Stimulated activated CD4-positive, alpha-beta T cell treated with anti-CD3 and anti-CD28 coated beads, Interleukin-4, amount 100 ng/mL, for 48 hours (primary cell): ENCODE measurements at regions not wholly inside any gene's neighbourhood (a gene's known extent, or its start where the extent isn't known, plus 50 kb on each side); places are given as distances from the start of the nearest gene placed in this dataset.
A peak's percentile ranks its signal among the peaks of the same experiment; 100 is the strongest.
"Not testable (repeated sequence)": the region's sequence is repeated elsewhere in the genome, so short reads cannot be mapped to it uniquely, and the experiment has no call there.

Source experiments
- DNase-seq, 2 donors: peaks; one replicate each; pipeline ENCODE4 v3.0.0-alpha.2; 2020; ENCODE audit warnings: low read depth in 2 of 2

DNA sequence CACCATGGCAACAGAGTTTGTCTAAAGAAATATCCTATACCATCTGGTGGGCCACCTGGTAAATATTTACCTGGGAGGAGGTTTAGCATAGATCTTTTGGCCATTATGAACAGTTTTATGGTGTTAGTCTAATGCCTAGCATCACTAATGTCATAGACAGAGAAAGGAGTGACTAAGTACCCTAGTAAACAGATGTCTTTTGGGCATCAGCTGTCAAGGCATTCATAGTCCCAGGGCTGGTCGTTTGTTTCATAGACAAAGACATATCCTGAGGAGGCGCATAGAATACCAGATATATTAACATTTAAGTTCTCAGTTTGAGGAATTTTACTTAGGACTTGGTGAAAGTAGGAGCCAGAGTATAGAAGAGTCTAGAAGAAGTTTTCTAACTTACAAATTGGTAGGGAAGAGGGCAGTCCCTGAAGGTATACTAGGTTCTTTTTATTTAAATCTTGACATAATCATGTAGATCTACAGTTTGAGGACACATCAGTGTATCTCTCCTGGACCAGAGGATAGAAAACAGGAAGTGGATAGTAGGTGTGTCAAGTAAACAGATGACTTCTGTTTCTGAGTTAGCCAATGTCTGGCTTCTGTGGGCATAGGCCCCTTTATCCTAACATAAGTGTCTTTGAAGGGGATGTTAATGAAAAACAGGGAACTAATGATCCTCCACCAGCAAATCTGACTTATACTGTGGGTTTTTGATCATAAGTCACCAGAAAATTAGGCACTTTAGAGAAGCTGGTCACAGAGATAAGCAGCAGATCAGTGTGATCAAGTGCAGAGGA is 105.0 kb upstream of the PRSS3 start:
- no peak for DNase-seq

DNA sequence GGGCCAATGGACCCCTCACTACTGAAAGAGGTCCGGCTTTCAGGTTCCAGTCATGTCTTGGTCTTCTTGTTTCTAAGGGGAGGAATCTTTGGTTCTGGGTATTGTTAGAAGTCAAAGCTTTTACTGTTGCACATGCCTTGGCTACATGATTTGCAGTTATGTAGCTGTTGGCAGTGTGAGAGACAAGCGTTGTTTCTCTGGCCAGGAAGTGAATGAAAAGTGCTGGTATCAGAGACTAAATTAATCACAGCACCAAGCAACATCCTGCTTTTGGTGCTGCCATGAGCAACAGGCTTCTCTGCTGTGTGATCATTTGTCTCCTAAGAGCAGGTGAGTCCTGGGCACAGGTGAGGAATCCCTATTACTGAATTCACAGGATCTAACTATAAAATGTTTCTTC is 100.1 kb upstream of the PRSS3 start:
- DNase-seq = no peak

DNA sequence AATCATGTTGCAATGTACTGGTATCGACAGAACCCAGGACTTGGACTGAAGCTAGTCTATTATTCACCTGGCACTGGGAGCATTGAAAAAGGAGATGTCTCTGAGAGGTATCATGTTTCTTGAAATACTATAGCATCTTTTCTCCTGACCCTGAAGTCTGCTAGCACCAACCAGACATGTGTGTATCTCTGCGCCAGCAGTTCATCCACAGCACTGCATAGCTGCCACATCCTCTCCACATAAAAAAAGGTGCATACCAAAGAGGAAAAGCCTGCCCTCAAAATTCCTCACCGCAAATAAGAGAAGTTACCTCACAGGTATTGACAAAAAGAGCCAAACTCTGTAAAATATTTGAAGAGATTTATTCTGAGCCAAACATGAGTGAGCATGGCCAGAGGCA is 99.5 kb upstream of the PRSS3 start:
- no peak for DNase-seq

DNA sequence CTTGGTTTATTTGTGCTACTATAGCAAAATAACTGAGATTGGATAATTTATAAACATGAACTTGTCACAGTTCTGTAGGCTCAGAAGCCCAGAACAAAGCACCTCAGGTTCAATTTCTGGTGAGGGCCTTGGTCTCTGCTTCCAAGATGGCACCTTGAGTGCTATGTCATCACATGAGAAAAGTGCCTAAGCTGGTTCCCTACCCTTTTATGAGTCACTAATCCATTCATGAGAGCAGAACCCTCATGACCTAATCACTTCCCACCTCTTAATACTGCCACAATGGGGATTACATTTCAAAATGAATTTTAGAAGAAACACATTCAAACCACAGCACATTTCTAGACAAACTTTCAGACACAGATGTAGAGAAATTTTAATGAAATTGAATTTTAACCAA is 98.2 kb upstream of the PRSS3 start:
- DNase-seq = no peak

DNA sequence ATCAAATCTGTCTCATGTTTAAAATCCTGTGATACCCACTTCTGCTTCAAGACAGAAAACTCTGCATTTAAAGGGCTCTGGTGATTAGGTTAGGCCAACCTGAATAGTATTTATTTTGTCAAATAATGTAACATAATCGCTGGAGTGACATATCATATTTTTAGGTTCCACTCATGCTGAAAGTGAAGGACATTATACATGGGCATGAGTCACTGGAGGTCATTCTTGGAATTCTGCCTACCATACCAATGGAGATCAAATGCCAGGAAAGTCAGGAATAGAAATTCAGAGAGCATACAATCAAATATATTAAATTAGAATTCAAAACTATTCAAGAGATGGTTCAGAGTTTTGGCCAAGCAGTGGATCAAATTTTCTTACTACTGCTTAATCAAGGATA is 97.1 kb upstream of the PRSS3 start:
- DNase-seq = no peak

DNA sequence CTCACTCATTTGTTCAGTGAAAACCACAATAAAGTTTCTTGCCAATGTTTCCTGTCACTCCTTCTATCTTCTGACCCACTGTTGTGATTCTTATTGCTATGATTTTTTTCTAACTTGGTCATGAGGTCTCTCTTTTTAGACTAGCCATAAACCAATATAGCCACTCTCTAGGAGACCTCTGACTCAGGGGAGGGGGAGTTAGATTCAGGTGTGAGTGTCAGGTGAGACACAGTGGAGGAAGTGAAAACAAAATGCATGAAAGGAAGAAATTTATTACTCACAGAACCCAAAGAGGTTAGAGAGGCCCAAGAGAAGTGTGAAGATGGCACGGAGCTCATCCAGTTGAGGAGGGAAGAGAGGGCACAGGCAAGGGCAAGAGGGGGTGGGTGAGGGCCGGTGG is 94.4 kb upstream of the PRSS3 start:
- DNase-seq = not testable (repeated sequence)

DNA sequence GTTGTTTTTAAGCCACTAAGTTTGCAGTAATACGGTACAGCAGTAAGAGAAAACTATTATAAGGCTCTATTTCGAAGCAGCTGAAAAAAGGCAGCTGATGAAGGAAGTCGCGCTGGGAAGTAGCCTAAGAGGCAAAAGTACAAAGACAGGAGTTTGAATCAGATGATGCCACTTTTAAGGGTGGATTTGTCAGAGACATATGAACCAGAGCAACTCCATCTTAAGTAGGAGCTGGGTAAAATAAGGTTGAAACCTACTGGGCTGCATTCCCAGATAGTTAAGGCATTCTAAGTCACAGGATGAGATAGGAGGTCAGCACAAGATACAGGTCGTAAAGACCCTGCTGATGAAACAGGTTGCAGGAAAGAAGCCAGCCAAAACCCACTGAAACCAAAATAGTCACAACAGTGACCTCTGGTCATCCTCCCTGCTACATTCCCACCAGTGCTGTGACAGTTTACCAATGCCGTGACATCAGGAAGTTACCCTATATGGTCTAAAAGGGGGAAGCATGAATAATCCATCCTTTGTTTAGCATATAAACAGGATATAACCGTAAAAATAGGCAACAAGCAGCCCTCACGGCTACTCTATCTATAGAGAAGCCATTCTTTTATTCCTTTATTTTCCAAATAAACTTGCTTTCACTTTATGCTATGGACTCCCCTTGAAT is 91.8 kb upstream of the PRSS3 start:
- no peak for DNase-seq

DNA sequence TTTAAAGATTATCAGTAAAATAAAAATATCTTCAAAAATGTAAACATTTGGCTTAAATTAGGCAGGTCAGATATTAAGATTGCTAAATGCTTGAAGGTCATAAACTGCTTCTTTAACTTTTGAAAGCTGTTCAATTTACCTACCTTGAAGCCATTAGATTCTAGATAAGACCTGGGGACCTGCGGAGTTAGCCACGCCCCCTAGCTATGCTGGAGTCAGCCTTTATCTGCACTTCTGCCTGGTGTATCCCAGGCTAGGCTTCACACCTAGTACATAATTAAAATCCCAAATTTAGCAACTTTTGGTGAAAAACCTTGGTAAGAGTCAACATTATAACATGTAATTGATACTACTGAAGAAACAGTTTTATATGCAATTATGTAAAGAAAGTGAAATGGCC is 89.9 kb upstream of the PRSS3 start:
- DNase-seq = not testable (repeated sequence)

DNA sequence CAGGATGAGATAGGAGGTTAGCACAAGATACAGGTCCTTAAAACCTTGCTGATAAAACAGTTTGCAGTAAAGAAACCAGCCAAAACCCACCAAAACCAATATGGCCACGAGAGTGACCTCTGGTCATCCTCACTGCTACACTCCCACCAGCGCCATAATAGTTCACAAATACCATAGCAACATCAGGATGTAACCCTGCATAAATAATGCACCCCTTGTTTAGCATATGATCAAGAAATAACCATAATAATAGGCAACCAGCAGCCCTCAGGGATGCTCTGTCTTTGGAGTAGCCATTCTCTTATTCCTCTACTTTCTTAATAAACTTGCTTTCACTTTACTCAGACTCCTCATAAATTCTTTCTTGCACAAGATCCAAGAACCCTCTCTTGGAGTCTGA is 86.9 kb upstream of the PRSS3 start:
- DNase-seq = no peak

DNA sequence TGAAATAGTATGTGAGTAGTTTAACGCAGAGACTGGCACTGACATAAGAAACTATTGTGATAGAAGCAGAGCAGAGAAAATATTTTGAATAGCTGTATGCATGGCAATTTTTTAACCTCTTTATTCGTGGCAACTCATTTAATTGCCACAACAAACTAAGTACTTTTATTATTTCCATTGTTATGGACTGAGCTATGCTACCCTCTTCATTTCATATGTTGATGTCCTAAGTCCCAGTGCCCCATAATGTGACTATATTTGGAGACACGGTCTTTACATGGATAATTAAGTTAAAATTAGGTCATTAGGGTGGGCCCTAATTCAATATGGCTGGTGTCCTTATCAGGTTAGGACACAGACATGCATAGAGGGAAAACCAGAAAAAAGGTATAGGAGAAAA is 86.1 kb upstream of the PRSS3 start:
- DNase-seq = no peak

DNA sequence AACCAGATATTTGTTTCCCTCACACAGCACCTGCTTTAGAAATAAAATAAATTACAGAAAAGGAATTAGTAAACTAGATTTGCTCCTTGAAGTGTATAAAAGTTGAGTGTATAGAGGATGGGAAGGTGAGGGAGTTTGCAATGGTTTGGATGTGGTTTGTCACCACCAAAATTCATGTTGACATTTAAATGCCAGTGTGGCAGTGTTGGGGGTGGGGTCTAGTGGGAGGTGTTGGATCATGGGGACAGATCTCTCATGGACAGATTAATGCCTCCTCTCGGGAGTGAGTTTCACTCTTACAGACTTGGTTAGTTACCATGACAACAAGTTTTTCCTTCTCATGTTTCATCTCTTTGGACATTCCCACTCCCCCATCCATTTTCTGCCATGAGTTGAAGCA is 83.9 kb upstream of the PRSS3 start:
- DNase-seq = not testable (repeated sequence)

DNA sequence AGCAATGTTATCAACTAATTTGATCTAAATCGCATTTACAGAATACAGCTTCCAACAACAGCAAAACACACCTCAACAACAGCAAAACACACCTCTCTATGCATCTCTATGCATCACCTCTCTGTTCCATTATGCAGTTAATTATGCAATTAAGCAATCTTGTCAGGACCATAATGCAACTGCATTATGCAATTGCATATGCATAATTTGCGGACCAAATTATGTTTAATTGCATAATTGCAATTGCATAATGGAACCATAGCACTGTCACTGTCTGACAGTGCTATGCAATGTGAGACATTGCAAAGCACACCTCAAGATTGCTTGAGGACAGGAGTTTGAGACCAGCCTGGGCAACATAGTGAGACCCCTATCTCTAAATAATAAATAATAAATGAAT is 80.4 kb upstream of the PRSS3 start:
- no peak for DNase-seq

DNA sequence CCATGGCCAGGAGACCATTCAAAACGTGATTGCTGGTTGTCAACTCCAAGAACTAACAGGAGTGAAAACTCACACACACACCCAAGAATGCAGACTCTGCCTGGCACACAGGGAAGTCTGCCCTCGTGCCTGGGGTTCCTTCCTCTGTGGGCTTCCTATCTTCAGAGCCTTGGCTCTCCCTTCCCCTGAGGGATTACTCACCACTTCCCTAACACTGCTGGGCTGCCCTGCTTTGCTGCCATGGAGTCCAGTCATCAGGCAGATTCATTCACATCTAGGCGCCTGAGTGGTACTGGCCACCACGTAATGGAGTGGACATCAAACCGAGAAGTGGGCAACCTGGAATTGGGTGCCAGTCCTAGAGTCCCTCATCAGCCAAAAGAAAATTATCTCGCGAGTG is 76.4 kb upstream of the PRSS3 start:
- no peak for DNase-seq

DNA sequence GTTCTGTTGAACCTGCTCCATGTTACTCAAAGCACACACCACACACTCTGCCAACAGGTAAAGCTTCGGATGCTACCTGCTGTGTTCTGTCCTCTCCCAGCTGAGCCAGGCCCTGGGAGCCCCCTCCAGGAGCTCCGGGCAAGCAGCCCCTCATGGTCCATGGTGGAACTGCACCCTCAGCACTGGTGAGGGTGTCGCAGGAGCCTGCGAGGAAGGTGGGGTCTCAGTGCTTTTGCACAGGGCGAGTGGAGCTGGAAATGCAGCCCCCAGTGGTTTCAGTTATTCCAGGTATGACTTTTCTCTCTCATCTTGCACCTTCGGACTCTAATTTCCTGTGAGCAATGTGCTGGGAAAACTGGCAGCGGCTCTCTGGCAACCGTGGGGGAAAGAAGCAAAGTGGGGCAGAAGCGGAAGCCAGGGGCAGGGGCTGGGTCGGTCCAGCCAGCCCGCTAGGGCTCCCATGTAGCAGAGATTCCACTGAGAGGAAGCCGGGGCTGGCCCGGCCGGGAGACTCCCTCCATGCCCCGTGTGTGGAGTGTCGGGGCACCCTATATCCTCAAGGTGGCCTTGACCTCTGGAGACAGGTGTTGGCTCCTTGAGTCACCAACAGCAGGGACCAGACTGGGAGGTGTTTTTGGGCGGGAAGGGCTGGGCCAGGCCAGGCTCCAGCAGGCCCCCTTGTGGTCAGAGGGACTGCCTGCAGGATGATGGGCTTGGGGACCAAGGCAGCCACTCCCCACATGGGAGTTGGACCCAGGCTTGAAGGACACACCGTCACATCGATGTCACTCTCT is 75.6 kb upstream of the PRSS3 start:
- peak; percentile 30 to 37 for DNase-seq

DNA sequence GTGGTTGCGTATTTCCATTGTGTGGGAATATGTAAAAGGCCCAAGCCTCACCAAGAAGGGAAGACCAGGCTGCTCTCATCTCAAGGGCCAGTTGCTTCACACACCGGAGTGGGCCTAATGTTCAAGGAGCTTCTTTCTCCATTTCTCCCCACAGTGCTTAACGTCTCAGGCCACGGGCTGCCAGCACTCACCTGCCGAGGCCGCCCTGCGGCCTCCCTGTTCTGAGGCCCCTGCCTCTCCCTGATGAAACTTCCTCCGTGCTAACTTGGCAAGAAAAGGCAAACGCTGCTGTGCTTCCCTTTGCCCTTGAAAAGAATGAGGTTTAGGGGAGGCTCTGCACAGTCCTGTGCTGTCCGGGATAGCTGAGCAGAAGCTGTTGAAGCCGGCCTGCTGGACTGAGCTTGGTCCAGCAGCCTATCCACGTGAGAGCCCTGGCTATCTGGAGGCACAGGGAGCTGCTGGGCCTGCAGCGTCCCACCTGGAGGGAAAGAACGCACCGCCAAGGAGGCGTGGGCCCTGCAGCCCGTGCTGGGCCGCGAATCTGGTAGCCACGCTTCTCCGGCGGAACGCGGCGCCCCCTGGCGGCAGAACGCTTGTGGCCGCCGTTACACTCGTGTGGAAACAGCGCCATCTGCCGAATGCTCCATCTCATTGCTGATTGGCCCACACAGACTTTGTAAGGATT is 73.5 kb upstream of the PRSS3 start:
- DNase-seq = peak; percentile 78 to 91

DNA sequence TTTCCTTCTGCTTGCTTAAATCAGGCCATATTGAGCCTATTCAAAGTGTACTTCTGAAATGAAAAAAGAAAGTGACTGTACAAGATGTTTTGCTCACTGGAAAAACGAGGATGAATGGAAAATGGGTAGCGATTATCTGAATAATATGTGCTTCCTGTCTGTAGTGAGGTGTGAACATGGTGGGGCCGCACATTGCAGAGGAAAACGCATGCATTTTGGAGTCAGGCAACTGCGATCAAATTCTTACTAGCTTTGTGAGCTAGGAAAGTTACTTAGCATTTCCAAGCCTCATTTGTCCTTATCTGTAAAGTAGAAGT is 73.0 kb upstream of the PRSS3 start:
- DNase-seq = no peak

DNA sequence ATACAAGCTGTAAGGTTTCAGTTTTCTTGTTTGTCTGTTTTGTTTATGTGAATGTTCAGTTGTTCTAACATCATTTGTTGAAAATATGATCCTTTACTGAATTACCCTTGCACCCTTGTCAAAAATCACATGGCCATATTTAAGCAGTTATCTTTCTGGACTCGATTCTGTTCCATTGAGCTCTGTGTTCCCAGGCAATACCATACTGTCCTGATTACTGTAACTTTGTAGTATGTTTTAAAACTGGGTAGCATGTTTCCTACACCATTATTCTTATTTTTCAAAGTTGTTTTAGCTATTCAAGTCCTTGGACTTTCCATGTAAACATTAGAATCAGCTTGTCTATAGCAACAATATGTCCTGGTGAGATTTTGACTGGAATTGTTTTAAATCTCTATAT is 66.7 kb upstream of the PRSS3 start:
- DNase-seq = no peak

DNA sequence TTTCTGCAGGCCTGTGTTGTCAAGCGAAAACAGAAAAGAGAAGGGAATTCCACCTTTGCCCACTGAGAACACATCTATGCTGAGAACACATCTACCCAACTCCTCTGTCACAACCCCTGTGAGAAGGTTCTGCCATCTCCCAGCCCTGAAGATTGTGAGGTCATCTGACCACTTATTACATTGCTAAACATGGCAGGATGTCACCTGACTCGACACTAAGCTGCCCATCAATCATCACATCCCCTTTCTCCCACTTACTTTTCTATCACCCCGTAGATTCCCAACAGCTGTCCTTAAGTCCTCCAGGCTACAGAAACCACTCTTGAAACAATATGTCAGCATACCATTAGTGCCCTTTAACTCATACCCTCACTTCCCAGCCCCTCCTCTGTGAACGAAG is 64.2 kb upstream of the PRSS3 start:
- no peak for DNase-seq

DNA sequence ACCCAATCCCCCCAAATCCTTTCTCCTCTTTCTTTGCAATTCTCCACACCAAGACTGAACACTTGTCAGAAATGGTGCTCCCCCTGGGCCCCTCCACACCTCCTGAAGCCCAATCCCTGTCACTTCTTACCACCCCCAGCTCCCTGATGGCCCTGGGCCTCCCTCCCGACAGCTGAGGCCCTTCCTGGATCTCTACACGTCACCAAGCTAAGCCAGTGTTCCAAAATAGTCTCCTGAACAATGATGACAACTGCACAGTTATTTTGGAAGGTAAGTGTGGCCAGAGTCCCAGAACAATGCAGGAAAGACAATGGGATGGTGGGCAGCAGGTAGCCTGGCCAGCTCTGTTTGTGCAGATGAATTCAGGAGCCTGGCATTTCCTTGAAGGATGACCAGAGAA is 63.7 kb upstream of the PRSS3 start:
- DNase-seq = no peak

DNA sequence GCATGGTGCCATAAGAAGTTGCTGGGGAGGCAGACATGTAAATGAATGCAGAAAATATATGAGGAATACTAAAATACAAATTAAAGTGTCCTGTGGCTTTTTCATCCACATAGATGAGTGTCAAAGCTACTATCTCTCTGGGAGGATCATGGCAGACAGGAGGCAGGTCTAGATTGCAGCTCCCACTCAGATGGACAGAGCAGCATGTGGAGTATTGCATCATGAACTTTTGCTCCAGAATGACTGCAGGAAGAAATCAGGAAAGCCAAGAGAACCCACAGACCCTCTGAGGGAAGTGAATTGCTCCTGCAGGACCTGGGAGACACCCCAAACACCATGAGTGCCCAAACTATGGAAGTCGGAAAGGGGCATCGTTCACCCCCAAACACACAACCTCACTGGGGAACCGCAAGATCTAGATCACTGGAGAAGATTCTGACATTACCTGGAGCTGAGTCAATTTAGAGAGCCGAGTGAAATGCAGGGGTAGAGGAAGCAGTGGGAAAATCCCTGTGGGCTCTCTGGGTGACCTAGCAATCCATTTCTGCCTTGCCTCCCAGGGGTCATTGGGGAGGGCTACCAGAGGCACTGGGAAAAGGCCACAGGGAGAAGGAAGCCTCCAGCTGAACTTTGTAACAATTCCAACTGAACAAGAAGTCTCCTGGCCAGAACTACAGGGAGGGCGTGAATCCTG is 61.0 kb upstream of the PRSS3 start:
- DNase-seq = not testable (repeated sequence)

DNA sequence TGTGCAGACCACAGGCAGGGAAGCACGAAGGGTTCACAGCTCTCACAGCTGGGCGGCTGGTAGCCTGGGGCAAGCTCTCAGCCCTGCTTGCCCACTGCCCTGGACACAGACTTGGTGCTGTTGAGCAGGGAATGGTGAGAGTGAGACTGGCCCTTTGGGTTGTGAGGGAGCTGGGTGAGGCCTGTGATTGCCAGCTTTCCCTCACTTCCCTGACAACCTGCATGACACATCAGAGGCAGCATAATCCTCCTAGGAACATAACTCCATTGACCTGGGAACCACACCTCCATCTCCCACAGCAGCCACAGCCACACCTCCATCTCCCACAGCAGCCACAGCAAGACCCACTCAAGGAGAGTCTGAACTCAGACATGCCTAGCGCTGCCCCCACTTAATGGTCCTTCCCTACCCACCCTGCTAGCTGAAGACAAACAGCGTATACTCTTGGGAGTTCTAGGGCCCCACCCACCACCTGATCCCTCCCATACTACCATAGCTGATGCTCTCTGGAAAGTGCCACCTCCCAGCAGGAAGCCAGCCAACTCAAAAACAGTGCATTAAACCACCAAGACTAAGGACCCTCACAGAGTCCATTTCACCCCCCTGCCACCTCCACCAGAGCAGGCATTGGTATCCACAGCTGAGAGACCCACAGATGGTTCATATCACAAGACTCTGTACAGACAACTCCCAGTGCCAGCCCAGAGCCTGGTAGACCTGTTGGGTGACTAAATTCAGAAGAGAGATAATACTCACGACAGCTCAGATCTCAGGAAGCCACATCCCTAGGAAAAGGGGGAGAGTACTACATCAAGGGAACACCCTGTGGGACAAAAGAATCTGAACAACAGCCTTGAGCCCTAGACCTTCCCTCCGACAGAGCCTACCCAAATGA is 60.2 kb upstream of the PRSS3 start:
- not testable (repeated sequence) for DNase-seq
